Astrocyte (in vitro differentiated cells and primary cell): ENCODE measurements at regions not wholly inside any gene's neighbourhood (a gene's known extent, or its start where the extent isn't known, plus 50 kb on each side); places are given as distances from the start of the nearest gene placed in this dataset.

Experiments used
- CTCF ChIP-seq: IDR thresholded peaks from 2 replicates; pipeline ENCODE4 v1.5.1; 2011; ENCODE audit warnings: low read depth, mild to moderate bottlenecking, inconsistent platforms, low read length, moderate library complexity; ENCODE audit not compliant: insufficient read depth
- EZH2 ChIP-seq: IDR thresholded peaks from 2 replicates; pipeline ENCODE4 v1.6.1; 2012; ENCODE audit warnings: mild to moderate bottlenecking, low read length, inconsistent platforms; ENCODE audit not compliant: insufficient read depth

GRCh38 chr17:55629995-55630394 is 92.7 kb downstream of the TMEM100 start:
- TF ChIP-seq CTCF (no peak), EZH2 (no peak)
